Testis (tissue), 2 donors: ENCODE measurements at regions not wholly inside any gene's neighbourhood (a gene's known extent, or its start where the extent isn't known, plus 50 kb on each side); places are given as distances from the start of the nearest gene placed in this dataset.
A peak's percentile ranks its signal among the peaks of the same experiment; 100 is the strongest.

Experiments used
- DNase-seq: peaks from one replicate; pipeline ENCODE4 v3.0.0-alpha.2; 2019
- H3K27ac ChIP-seq, 2 donors: fragments of 200-600 bp; sonication (generic); one replicate each; pipeline ENCODE4 v1.5.1; 2019
- H3K27me3 ChIP-seq: fragments of 200-600 bp; sonication (generic); one replicate; pipeline ENCODE4 v1.5.1; 2019
- H3K36me3 ChIP-seq: fragments of 200-600 bp; sonication (generic); one replicate; pipeline ENCODE4 v1.5.1; 2017; ENCODE audit warnings: low read depth; ENCODE audit errors: missing control alignments
- H3K4me1 ChIP-seq: fragments of 200-600 bp; sonication (generic); one replicate; pipeline ENCODE4 v1.5.1; 2019
- H3K4me3 ChIP-seq, 2 donors: fragments of 200-600 bp; sonication (generic); one replicate each; pipeline ENCODE4 v1.5.1; 2017 to 2019
- H3K9me3 ChIP-seq: fragments of 200-600 bp; sonication (generic); one replicate; pipeline ENCODE4 v1.5.1; 2017
- POLR2A ChIP-seq: fragments of 450-650 bp; IDR thresholded peaks from one replicate; pipeline ENCODE4 v1.6.1; 2017; ENCODE audit warnings: antibody characterized with exemption, mild to moderate bottlenecking, moderate library complexity
- WGBS, 2 donors: methylation state at CpG; one replicate each; pipeline ENCODE4 v1.1.5; 2018; 5-methylcytosine and 5-hydroxymethylcytosine counted together
- intact Hi-C: fragments of 100-400 bp; cut with DNase I; formaldehyde crosslinking; loops from one replicate; pipeline ENCODE4 v1.15.1; 2023; ENCODE audit warnings: low total_unique reads
- TF ChIP-seq, protein P1 (sequence below), 3 experiments: fragments of 450-650 bp in 2 of 3; fragments of 200-600 bp in 1 of 3; sonication (generic) in 1 of 3; IDR thresholded peaks; one replicate each; pipeline ENCODE4 v1.5.1; 2016 to 2019; ENCODE audit warnings: antibody characterized with exemption in 3 of 3, mild to moderate bottlenecking in 2 of 3, moderate library complexity in 1 of 3

DNA sequence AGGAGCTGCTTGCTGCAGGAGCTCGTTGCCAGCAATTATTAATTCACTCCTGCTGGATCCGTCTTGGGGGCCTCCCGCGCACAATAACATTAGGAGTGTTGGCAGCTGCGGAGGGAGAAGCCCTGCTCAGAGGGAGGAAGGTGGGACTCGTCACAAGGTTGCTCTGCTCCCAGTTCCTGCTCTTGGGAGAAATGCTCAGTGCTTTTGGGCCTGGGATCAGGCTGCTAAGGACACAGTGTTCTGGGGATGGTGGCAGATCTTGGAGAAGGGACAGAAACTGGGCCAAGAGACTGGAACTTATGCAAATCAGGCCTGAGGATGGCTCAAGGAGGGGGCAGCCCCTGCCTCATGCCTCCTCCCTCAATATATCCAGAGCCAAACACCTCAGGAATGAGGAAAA, 78.9 kb upstream of the OLFM4 start:
- no peaks in the 10 kb centered on the region for H3K9me3 ChIP-seq
- 15 to 82% methylated on average over 5 to 6 of the region's 6 CpGs for WGBS, 2 donors
- H3K27ac ChIP-seq = no peak overlapping the region
- peak; percentile 21 for DNase-seq
- no peak overlapping the region for H3K4me3 ChIP-seq
- intact Hi-C loops = no loop called here
- H3K27me3 ChIP-seq = no peaks in the 10 kb centered on the region
- no peaks in the 10 kb centered on the region for H3K36me3 ChIP-seq
- TF ChIP-seq, protein P1, sequence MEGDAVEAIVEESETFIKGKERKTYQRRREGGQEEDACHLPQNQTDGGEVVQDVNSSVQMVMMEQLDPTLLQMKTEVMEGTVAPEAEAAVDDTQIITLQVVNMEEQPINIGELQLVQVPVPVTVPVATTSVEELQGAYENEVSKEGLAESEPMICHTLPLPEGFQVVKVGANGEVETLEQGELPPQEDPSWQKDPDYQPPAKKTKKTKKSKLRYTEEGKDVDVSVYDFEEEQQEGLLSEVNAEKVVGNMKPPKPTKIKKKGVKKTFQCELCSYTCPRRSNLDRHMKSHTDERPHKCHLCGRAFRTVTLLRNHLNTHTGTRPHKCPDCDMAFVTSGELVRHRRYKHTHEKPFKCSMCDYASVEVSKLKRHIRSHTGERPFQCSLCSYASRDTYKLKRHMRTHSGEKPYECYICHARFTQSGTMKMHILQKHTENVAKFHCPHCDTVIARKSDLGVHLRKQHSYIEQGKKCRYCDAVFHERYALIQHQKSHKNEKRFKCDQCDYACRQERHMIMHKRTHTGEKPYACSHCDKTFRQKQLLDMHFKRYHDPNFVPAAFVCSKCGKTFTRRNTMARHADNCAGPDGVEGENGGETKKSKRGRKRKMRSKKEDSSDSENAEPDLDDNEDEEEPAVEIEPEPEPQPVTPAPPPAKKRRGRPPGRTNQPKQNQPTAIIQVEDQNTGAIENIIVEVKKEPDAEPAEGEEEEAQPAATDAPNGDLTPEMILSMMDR (IDR thresholded peaks at IDR 0.05) = no peak
- TF ChIP-seq POLR2A = no peak
- H3K4me1 ChIP-seq = peaks cover 19% of the 10 kb centered on the region

DNA sequence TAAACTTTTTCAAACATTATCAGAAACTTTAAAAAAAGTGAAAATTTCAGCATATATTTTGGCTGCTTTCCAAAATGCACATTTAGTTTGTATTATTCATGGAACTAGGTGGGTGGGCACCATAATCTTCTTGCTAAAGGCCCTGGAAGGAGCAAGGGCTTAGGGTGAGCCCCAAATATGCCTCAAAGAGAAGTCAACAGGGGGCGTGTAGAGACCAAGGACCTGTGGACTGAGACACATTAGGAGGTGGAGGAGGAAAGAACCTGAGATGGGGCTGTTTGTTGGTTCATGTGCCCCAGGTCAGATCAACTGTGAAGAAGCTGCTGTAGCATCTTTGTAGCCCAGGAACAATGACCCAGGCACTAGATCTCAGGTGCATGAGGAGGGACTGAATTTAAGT, 79.6 kb upstream of the OLFM4 start:
- H3K9me3 ChIP-seq = no peaks in the 10 kb centered on the region
- intact Hi-C loops = no loop called here
- 71 to 84% methylated on average over 1 of the region's 1 CpG for WGBS, 2 donors
- no peak overlapping the region for H3K27ac ChIP-seq
- no peaks in the 10 kb centered on the region for H3K27me3 ChIP-seq
- no peak overlapping the region for H3K4me3 ChIP-seq
- H3K4me1 ChIP-seq = peaks cover 19% of the 10 kb centered on the region
- no peaks in the 10 kb centered on the region for H3K36me3 ChIP-seq
- DNase-seq = no peak
- TF ChIP-seq POLR2A = no peak
- TF ChIP-seq, protein P1 (IDR thresholded peaks at IDR 0.05) = no peak

DNA sequence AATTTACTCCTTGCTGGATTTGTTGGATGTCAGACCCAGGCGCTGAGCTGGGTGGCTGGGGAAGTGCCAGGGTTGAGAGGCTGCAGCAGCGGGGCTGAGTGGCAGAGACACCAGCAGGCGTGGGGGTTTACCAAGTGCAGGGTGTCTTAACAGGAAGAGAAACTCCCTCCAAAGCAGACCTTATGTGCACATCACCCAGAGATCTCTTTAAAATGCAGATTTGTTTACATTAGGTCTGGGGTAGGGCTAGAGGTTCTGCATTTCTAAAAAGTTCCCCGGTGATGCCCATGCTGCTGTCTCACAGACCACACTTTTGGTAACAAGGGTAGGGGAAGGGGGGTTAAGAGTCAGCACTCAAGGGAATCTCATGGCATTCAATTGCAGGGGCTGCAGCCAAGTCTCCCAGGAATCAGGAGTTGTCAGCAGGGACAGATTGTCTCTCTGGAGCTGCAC, 80.7 kb upstream of the OLFM4 start:
- intact Hi-C loops = no loop called here
- no peaks in the 10 kb centered on the region for H3K9me3 ChIP-seq
- no peaks in the 10 kb centered on the region for H3K27me3 ChIP-seq
- 59 to 64% methylated on average over 4 of the region's 4 CpGs for WGBS, 2 donors
- no peaks in the 10 kb centered on the region for H3K36me3 ChIP-seq
- H3K4me1 ChIP-seq = peaks cover 19% of the 10 kb centered on the region
- TF ChIP-seq, protein P1 (IDR thresholded peaks at IDR 0.05) = no peak
- TF ChIP-seq POLR2A = no peak
- no peak overlapping the region for H3K27ac ChIP-seq
- peak; percentile 26 for DNase-seq
- no peak overlapping the region for H3K4me3 ChIP-seq

DNA sequence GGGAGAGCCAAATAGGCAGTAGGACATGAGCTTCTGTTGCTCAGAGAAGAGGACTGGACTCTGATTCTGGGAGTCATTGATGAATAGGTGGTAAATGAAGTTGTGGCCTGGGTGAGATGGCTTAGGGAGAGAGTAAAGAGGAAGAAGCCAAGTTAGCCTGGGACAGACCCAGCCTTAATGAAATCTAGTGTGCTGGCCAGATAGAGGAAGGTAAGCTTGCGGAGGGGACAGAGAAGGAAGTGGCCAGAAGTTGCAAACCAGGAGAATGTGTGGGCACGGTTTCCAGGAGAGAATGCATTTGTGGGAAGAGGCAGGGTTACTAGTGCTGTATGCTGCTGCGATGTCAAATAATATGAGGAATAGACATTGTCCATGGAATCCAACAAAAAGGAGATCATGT, 83.3 kb upstream of the OLFM4 start:
- Histone ChIP-seq H3K36me3 (no peaks in the 10 kb centered on the region), H3K9me3 (no peaks in the 10 kb centered on the region), H3K27ac (no peak overlapping the region), H3K27me3 (no peaks in the 10 kb centered on the region), H3K4me3 (no peak overlapping the region), H3K4me1 (peaks cover 19% of the 10 kb centered on the region)
- TF ChIP-seq POLR2A = no peak
- TF ChIP-seq, protein P1 (IDR thresholded peaks at IDR 0.05) = no peak
- intact Hi-C loops = no loop called here
- DNase-seq = no peak
- WGBS, 2 donors = 82 to 96% methylated on average over 3 of the region's 3 CpGs

DNA sequence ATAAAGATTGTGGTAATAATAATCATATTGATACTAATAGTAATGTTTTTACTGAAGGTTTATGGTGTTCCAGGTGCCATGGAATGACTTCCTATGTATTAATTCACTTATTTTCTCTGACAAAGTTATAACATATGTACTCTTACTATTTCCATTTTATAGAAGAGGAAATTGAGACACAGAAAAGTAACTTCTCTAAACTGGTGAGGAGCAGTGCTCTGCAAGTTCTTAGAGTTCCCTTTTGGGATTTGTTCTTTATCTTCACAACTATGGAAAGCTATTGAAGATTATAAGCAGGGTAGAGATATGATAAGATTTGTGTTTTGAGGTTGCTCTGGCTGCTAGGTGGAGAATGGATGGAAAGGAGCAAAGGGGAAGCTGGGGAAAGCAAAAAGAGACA, 83.9 kb upstream of the OLFM4 start:
- intact Hi-C loops = no loop called here
- Histone ChIP-seq H3K27ac (no peak overlapping the region), H3K36me3 (no peaks in the 10 kb centered on the region), H3K4me3 (no peak overlapping the region), H3K9me3 (no peaks in the 10 kb centered on the region), H3K4me1 (peaks cover 13% of the 10 kb centered on the region), H3K27me3 (no peaks in the 10 kb centered on the region)
- DNase-seq = no peak
- TF ChIP-seq, protein P1 (IDR thresholded peaks at IDR 0.05) = no peak
- TF ChIP-seq POLR2A = no peak
